ENCODE measurements at regions not wholly inside any gene's neighbourhood (a gene's known extent, or its start where the extent isn't known, plus 50 kb on each side); places are given as distances from the start of the nearest gene placed in this dataset.

- Histone ChIP-seq H3K9me3 (no peaks in the 10 kb centered on the region), H3K27me3 (no peaks in the 10 kb centered on the region), H3K4me3 (no peak overlapping the region), H3K27ac (no peak overlapping the region), H3K4me1 (peaks cover 5 to 7% (median 6%) of the 10 kb centered on the region in 3 donors), H3K36me3 (no peaks in the 10 kb centered on the region)
- intact Hi-C loops (cut with DNase I): no loop called here
- no peak for ATAC-seq
- no peak for TF ChIP-seq CTCF (IDR thresholded peaks at IDR 0.05)
- no peak for FAIRE-seq
- WGBS, 2 donors: 96 to 97% methylated on average over 6 of the region's 6 CpGs
- no peak for DNase-seq
Observed at GRCh38 chr15:93299675-93300074, 210.7 kb upstream of the RGMA start.

- Histone ChIP-seq H3K36me3 (no peaks in the 10 kb centered on the region), H3K4me1 (peaks cover 5 to 7% (median 6%) of the 10 kb centered on the region in 3 donors), H3K4me3 (no peak overlapping the region), H3K27ac (no peak overlapping the region), H3K9me3 (no peaks in the 10 kb centered on the region), H3K27me3 (no peaks in the 10 kb centered on the region)
- ATAC-seq (peak in 2 of 4 donors; percentile 17 to 50), DNase-seq (peak in 1 of 6 donors; percentile 21), FAIRE-seq (no peak)
- intact Hi-C loops (cut with DNase I): no loop called here
- no peak for TF ChIP-seq CTCF (IDR thresholded peaks at IDR 0.05)
- WGBS, 2 donors: 74 to 79% methylated on average over 9 of the region's 9 CpGs
Observed at GRCh38 chr15:93298901-93299300, 209.9 kb upstream of the RGMA start.

GRCh38 chr15:93296759-93297500 lies 207.9 kb upstream of the RGMA start:
- H3K27me3 ChIP-seq: no peaks in the 10 kb centered on the region
- WGBS, 2 donors: 48 to 78% methylated on average over 6 of the region's 6 CpGs
- H3K4me1 ChIP-seq: peaks cover 5 to 7% (median 6%) of the 10 kb centered on the region in 3 donors
- ATAC-seq: no peak
- H3K9me3 ChIP-seq: no peaks in the 10 kb centered on the region
- H3K36me3 ChIP-seq: no peaks in the 10 kb centered on the region
- H3K27ac ChIP-seq: no peak overlapping the region
- intact Hi-C loops (cut with DNase I): no loop called here
- TF ChIP-seq CTCF (IDR thresholded peaks at IDR 0.05): no peak
- H3K4me3 ChIP-seq: no peak overlapping the region
- FAIRE-seq: no peak
- no peak for DNase-seq

- WGBS, 2 donors: 94 to 97% methylated on average over 1 of the region's 1 CpG
- FAIRE-seq (no peak), DNase-seq (no peak)
Observed at GRCh38 chr15:93294896-93295295, 205.9 kb upstream of the RGMA start.

More at GRCh38 chr15:93294896-93295295, 205.9 kb upstream of the RGMA start:
- H3K27me3 ChIP-seq: no peaks in the 10 kb centered on the region
- no peak for ATAC-seq
- no peaks in the 10 kb centered on the region for H3K9me3 ChIP-seq
- no peak overlapping the region for H3K27ac ChIP-seq
- TF ChIP-seq CTCF (IDR thresholded peaks at IDR 0.05): no peak
- intact Hi-C loops (cut with DNase I): no loop called here
- H3K4me3 ChIP-seq: no peak overlapping the region
- H3K4me1 ChIP-seq: no peaks in the 10 kb centered on the region
- H3K36me3 ChIP-seq: no peaks in the 10 kb centered on the region
